MCF 10A (cell line): ENCODE measurements at regions not wholly inside any gene's neighbourhood (a gene's known extent, or its start where the extent isn't known, plus 50 kb on each side); places are given as distances from the start of the nearest gene placed in this dataset.

Source experiments
- BruUV-seq: library from RNA; stranded (reverse); fragments of 400-500 nt; replicated peaks from 2 replicates; lab custom pipeline; 2021; lab: Mats Ljungman, UMichigan
- CTCF ChIA-PET: fragments of 300-600 bp; sonication (Branson Sonifier 250); formaldehyde crosslinking; extraction: SDS; loops from one replicate; lab custom pipeline; 2021; ENCODE audit warnings: antibody characterized with exemption, inconsistent platforms; lab: Yijun Ruan, JAX
- POLR2A ChIA-PET: fragments of 300-600, 350-650 bp; sonication (Branson Sonifier 250); formaldehyde crosslinking; extraction: SDS; loops from one replicate; lab custom pipeline; 2020; ENCODE audit warnings: antibody characterized with exemption, inconsistent platforms; lab: Yijun Ruan, JAX
- DNase-seq: peaks from one replicate; pipeline ENCODE4 v3.0.0-alpha.2; 2018; ENCODE audit not compliant: unreplicated experiment
- H3K27ac Mint-ChIP-seq: one replicate; pipeline ENCODE4 v1.8.0; 2022; ENCODE audit warnings: mild to moderate bottlenecking, low read depth, mixed read lengths; ENCODE audit not compliant: unreplicated experiment
- H3K27me3 Mint-ChIP-seq: one replicate; pipeline ENCODE4 v1.8.0; 2022; ENCODE audit warnings: mixed read lengths; ENCODE audit not compliant: insufficient read depth, unreplicated experiment
- H3K36me3 Mint-ChIP-seq: one replicate; pipeline ENCODE4 v1.8.0; 2022; ENCODE audit warnings: mild to moderate bottlenecking, moderate library complexity, mixed read lengths; ENCODE audit not compliant: insufficient read depth, unreplicated experiment
- H3K4me1 Mint-ChIP-seq: one replicate; pipeline ENCODE4 v1.8.0; 2022; ENCODE audit warnings: mixed read lengths; ENCODE audit not compliant: insufficient read depth, unreplicated experiment
- H3K4me3 Mint-ChIP-seq: one replicate; pipeline ENCODE4 v1.8.0; 2022; ENCODE audit warnings: mild to moderate bottlenecking, moderate library complexity, mixed read lengths; ENCODE audit not compliant: unreplicated experiment
- H3K9me3 Mint-ChIP-seq: one replicate; pipeline ENCODE4 v1.8.0; 2022; ENCODE audit warnings: mixed read lengths; ENCODE audit not compliant: unreplicated experiment
- intact Hi-C: fragments of 100-400 bp; cut with micrococcal nuclease; formaldehyde crosslinking; loops from 2 replicates; pipeline ENCODE4 v1.14.1; 2022
- TF ChIP-seq, protein P1 (sequence below): fragments of 200-600 bp; IDR thresholded peaks from one replicate; pipeline ENCODE4 v1.8.0; 2022; ENCODE audit warnings: antibody characterized with exemption, mild to moderate bottlenecking; ENCODE audit not compliant: unreplicated experiment

DNA sequence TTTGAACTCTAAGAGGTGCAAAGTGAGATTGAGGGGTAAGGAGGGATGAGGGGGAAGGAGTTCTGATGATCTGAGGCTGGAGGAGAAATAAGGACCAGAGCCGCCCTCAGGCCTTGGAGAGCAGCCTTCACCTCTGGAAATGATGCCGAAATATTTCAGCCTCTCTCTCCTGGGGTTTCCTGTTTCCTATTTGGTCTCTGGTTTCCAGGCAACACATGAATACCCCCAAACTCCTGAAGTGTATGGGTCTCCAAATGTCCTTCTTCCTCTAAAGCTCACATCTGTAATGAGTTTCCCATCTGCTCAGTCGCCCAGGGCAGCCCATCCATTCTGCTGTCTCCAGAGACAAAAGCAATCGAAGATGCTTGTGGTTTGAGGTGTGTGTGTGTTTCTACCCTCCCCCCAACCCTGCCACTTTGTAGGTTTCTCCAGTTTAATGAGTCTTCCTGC lies 52.0 kb upstream of the FAM20B start:
- Mint-ChIP-seq H3K27me3 (no peaks in the 10 kb centered on the region), H3K9me3 (peaks cover 8% of the 10 kb centered on the region), H3K4me1 (no peaks in the 10 kb centered on the region), H3K27ac (no peak overlapping the region), H3K36me3 (no peaks in the 10 kb centered on the region), H3K4me3 (no peak overlapping the region)
- DNase-seq = no peak
- TF ChIP-seq, protein P1, sequence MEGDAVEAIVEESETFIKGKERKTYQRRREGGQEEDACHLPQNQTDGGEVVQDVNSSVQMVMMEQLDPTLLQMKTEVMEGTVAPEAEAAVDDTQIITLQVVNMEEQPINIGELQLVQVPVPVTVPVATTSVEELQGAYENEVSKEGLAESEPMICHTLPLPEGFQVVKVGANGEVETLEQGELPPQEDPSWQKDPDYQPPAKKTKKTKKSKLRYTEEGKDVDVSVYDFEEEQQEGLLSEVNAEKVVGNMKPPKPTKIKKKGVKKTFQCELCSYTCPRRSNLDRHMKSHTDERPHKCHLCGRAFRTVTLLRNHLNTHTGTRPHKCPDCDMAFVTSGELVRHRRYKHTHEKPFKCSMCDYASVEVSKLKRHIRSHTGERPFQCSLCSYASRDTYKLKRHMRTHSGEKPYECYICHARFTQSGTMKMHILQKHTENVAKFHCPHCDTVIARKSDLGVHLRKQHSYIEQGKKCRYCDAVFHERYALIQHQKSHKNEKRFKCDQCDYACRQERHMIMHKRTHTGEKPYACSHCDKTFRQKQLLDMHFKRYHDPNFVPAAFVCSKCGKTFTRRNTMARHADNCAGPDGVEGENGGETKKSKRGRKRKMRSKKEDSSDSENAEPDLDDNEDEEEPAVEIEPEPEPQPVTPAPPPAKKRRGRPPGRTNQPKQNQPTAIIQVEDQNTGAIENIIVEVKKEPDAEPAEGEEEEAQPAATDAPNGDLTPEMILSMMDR = no peak
- ChIA-PET CTCF (interaction anchor here (1.4 to 1.5 kb wide), 2 partner anchors 29 to 431 kb away, joined by 4 to 7 read pairs; no protein-coding TSS in a partner anchor), POLR2A (no interaction called here)
- BruUV-seq = no TSS peak
- intact Hi-C loops = no loop called here
